HG03442 (cell line): ENCODE measurements at regions not wholly inside any gene's neighbourhood (a gene's known extent, or its start where the extent isn't known, plus 50 kb on each side); places are given as distances from the start of the nearest gene placed in this dataset.
"Not testable (repeated sequence)": the region's sequence is repeated elsewhere in the genome, so short reads cannot be mapped to it uniquely, and the experiment has no call there.

Experiments
- ATAC-seq: cut with Tn5 transposase; IDR thresholded peaks from one replicate; pipeline ENCODE4 v1.9.1; 2021; ENCODE audit warnings: mild to moderate bottlenecking, moderate library complexity; ENCODE audit not compliant: unreplicated experiment

- no peak for ATAC-seq
Observed at GRCh38 chr7:112985377-112985987, 101.1 kb downstream of the GPR85 start.

- ATAC-seq = peak; percentile 68
Observed at GRCh38 chr7:112982441-112983063, 104.1 kb downstream of the GPR85 start.

- peak; percentile 5 for ATAC-seq
Observed at GRCh38 chr7:112981966-112982365, 104.7 kb downstream of the GPR85 start.

- not testable (repeated sequence) for ATAC-seq
Observed at GRCh38 chr7:112979055-112979454, 107.6 kb downstream of the GPR85 start.

- ATAC-seq = peak; percentile 36
Observed at GRCh38 chr7:112977244-112977955, 109.2 kb downstream of the GPR85 start.

- ATAC-seq = peak; percentile 77
Observed at GRCh38 chr7:112970771-112971170, 115.9 kb downstream of the GPR85 start.

- ATAC-seq = no peak
Observed at GRCh38 chr7:112969946-112970345, 116.7 kb downstream of the GPR85 start.

GRCh38 chr7:112965506-112965905 is 121.1 kb downstream of the GPR85 start:
- ATAC-seq = no peak

GRCh38 chr7:112963634-112964033 is 123.0 kb downstream of the GPR85 start:
- no peak for ATAC-seq

GRCh38 chr7:112962815-112963214 is 123.8 kb downstream of the GPR85 start:
- no peak for ATAC-seq

GRCh38 chr7:112959276-112959675 is 127.4 kb downstream of the GPR85 start:
- ATAC-seq = no peak

GRCh38 chr7:112958775-112959174 is 127.9 kb downstream of the GPR85 start:
- ATAC-seq = no peak

GRCh38 chr7:112957901-112958300 is 128.7 kb downstream of the GPR85 start:
- ATAC-seq = no peak

GRCh38 chr7:112953031-112953430 is 133.6 kb downstream of the GPR85 start:
- not testable (repeated sequence) for ATAC-seq

GRCh38 chr7:112951070-112951469 is 135.6 kb downstream of the GPR85 start:
- no peak for ATAC-seq

GRCh38 chr7:112949682-112950081 is 136.9 kb downstream of the GPR85 start:
- not testable (repeated sequence) for ATAC-seq

GRCh38 chr7:112946350-112946749 is 140.3 kb downstream of the GPR85 start:
- ATAC-seq = no peak

GRCh38 chr7:112945046-112945445 is 141.6 kb downstream of the GPR85 start:
- ATAC-seq = no peak

GRCh38 chr7:112942981-112943380 is 143.6 kb downstream of the GPR85 start:
- ATAC-seq = no peak

- not testable (repeated sequence) for ATAC-seq
Observed at GRCh38 chr7:112942125-112942524, 144.5 kb downstream of the GPR85 start.

GRCh38 chr7:112940314-112940732 is 146.3 kb downstream of the GPR85 start:
- peak; percentile 33 for ATAC-seq
